ENCODE measurements at regions not wholly inside any gene's neighbourhood (a gene's known extent, or its start where the extent isn't known, plus 50 kb on each side); places are given as distances from the start of the nearest gene placed in this dataset.

DNA sequence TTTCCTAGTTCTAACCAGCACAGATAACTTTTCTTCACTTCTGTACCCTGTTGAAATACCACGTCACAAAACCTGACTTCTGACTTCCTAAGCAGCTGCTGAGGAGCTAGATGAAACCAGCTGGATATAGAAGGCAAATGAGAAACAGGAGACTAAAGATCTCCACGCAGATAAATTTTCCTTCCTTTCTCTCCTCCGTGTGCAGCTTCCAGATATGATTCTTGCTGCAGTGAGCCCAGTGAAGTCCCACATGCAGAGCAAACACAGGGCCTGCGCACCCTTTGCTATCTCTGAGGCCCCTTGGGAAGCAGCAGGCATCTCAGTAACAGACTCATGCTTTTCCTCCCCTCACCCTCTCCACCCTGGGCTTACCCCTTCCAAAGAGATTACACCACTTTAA lies 1638.3 kb downstream of the MAT2B start:
- TF ChIP-seq CTCF (IDR thresholded peaks at IDR 0.05; ENCODE audit: low read depth, low read length) (no peak), MAX (IDR thresholded peaks at IDR 0.05; ENCODE audit: low read depth, low read length) (no peak), POLR2A (IDR thresholded peaks at IDR 0.05; ENCODE audit: extremely low read depth, insufficient read length) (no peak), MYC (IDR thresholded peaks at IDR 0.05; ENCODE audit: low read depth, low read length) (no peak)

Data from NB4 (cell line).